Midbrain (tissue), 1 donor: ENCODE measurements at regions not wholly inside any gene's neighbourhood (a gene's known extent, or its start where the extent isn't known, plus 50 kb on each side); places are given as distances from the start of the nearest gene placed in this dataset.
"Not testable (repeated sequence)": the region's sequence is repeated elsewhere in the genome, so short reads cannot be mapped to it uniquely, and the experiment has no call there.

Experiments used
- DNase-seq: peaks from one replicate; lab custom pipeline; 2025; lab: John Stamatoyannopoulos, UW

DNA sequence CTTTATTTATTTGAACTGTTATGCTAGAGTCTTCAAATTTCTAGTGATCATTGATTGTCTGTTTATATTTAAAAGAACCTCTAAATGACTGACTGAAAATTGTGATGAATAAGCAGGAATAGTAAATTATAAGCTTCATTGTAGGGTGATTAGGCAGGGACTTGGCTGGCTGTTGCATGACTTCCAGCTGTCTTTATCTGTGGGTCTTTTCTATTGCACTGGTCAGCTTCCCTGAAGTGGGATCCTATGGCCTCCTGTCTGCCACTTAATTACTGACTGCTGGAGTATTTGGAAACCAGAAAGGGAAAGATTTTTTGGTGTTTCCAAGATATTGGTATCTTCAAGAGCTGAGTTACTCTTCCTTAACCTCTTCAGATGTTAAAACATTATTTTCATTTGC lies 123.0 kb upstream of the CCNH start:
- no peak for DNase-seq

GRCh38 chr5:87529486-87530076 lies 116.9 kb upstream of the CCNH start:
- no peak for DNase-seq

DNA sequence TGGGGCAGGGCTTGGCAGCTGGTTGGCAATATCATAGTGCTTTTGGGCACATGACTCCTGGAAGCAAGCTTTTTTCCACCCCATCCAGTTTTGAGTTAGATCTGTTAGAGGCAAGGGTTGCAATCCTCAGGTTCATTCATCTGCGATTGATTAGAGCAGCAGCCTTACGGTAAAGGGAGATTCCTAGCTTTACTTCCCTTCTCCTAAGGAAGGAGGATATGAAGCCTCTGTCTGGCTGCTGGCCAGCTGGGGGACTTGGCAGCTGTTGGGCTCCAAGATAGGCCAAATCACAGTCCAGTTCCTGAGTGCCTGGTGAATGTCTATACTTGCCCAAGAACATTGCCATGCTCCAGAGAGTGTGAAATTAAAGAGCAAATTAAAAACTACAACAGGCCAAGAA lies 113.4 kb upstream of the CCNH start:
- DNase-seq, result no peak

- no peak for DNase-seq
Measured at GRCh38 chr5:87524217-87524616, 111.5 kb upstream of the CCNH start.

- not testable (repeated sequence) for DNase-seq
Measured at GRCh38 chr5:87511778-87512177, 99.0 kb upstream of the CCNH start.

DNA sequence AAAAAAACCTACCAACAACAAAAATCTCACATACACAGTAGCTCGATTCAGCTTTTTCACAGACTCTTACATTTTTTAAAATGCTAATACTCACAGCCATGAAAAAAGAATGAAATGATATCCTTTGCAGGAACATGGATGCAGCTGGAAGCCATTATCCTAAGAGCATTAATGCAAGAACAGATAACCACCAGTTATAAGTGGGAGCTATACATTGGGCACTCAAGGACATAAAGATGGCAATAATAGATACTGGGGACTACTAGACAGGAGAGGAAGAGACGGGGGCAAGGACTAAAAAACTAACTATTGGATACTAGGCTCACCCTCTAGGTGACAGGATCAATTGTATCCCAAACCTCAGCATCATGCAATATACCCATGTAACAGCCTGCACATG lies 90.3 kb upstream of the CCNH start:
- DNase-seq, result no peak

- no peak for DNase-seq
Measured at GRCh38 chr5:87499478-87500410, 87.0 kb upstream of the CCNH start.
